Astrocyte (in vitro differentiated cells and primary cell): ENCODE measurements at regions not wholly inside any gene's neighbourhood (a gene's known extent, or its start where the extent isn't known, plus 50 kb on each side); places are given as distances from the start of the nearest gene placed in this dataset.

Experiments
- CTCF ChIP-seq: IDR thresholded peaks from 2 replicates; pipeline ENCODE4 v1.5.1; 2011; ENCODE audit warnings: low read depth, mild to moderate bottlenecking, inconsistent platforms, low read length, moderate library complexity; ENCODE audit not compliant: insufficient read depth
- EZH2 ChIP-seq: IDR thresholded peaks from 2 replicates; pipeline ENCODE4 v1.6.1; 2012; ENCODE audit warnings: mild to moderate bottlenecking, low read length, inconsistent platforms; ENCODE audit not compliant: insufficient read depth

- no peak for TF ChIP-seq CTCF
- no peak for TF ChIP-seq EZH2
These were observed 214.0 kb upstream of the C1orf87 start for GRCh38 chr1:60287536-60287935.
